OCI-LY3 (cell line): ENCODE measurements at regions not wholly inside any gene's neighbourhood (a gene's known extent, or its start where the extent isn't known, plus 50 kb on each side); places are given as distances from the start of the nearest gene placed in this dataset.

Source experiments
- H2AFZ ChIP-seq: fragments of 200-600, 300-600 bp; shearing (Covaris generic); 2 replicates; pipeline ENCODE4 v1.6.0; 2014; ENCODE audit warnings: antibody characterized with exemption, low read depth, low read length
- H3K27ac ChIP-seq: fragments of 200-600, 300-600 bp; sonication (generic); 2 replicates; pipeline ENCODE4 v1.5.1; 2014; ENCODE audit warnings: mild to moderate bottlenecking, low read length, moderate library complexity, mixed read lengths
- H3K27me3 ChIP-seq: fragments of 200-600, 300-600 bp; sonication (generic); 2 replicates; pipeline ENCODE4 v1.6.1; 2014; ENCODE audit warnings: low read depth, low read length, mixed read lengths
- H3K36me3 ChIP-seq: fragments of 200-600, 300-600 bp; sonication (generic); replicated peaks from 2 replicates; pipeline ENCODE3; 2014; ENCODE audit warnings: low read depth, low read length, mixed read lengths
- H3K4me1 ChIP-seq: fragments of 300-600, 200-600 bp; sonication (generic); 2 replicates; pipeline ENCODE4 v1.6.1; 2014; ENCODE audit warnings: low read length, mixed read lengths
- H3K4me2 ChIP-seq: fragments of 200-600, 300-600 bp; sonication (generic); 2 replicates; pipeline ENCODE4 v1.6.1; 2014; ENCODE audit warnings: low read length, mixed read lengths
- H3K4me3 ChIP-seq: fragments of 300-600, 200-600 bp; sonication (generic); 2 replicates; pipeline ENCODE4 v1.5.1; 2014; ENCODE audit warnings: antibody characterized with exemption, mild to moderate bottlenecking, low read length, moderate library complexity
- H3K79me2 ChIP-seq: fragments of 300-600, 200-600 bp; shearing (Covaris generic); 2 replicates; pipeline ENCODE4 v1.6.1; 2014; ENCODE audit warnings: mild to moderate bottlenecking, low read length, mixed read lengths
- H3K9ac ChIP-seq: fragments of 300-600, 200-600 bp; shearing (Covaris generic); 2 replicates; pipeline ENCODE4 v1.6.0; 2014; ENCODE audit warnings: mild to moderate bottlenecking, low read length, moderate library complexity
- H3K9me3 ChIP-seq: fragments of 200-600, 300-600 bp; shearing (Covaris generic); 2 replicates; pipeline ENCODE4 v1.6.1; 2014; ENCODE audit warnings: low read length, mixed read lengths; ENCODE audit not compliant: insufficient read depth
- H4K20me1 ChIP-seq: fragments of 200-600, 300-600 bp; sonication (generic); 2 replicates; pipeline ENCODE4 v1.6.1; 2016; ENCODE audit warnings: low read length, mixed read lengths; ENCODE audit not compliant: insufficient read depth
- EZH2phosphoT487 ChIP-seq: fragments of 200-600 bp; shearing (Covaris generic); IDR thresholded peaks from 2 replicates; pipeline ENCODE4 v1.6.1; 2018; ENCODE audit warnings: antibody characterized with exemption, mixed run types, low read depth
- TF ChIP-seq, protein P1 (sequence below): fragments of 200-600, 300-600 bp; sonication (generic); IDR thresholded peaks from 2 replicates; pipeline ENCODE4 v1.5.1; 2014; ENCODE audit warnings: antibody characterized with exemption, low read length, low read depth

DNA sequence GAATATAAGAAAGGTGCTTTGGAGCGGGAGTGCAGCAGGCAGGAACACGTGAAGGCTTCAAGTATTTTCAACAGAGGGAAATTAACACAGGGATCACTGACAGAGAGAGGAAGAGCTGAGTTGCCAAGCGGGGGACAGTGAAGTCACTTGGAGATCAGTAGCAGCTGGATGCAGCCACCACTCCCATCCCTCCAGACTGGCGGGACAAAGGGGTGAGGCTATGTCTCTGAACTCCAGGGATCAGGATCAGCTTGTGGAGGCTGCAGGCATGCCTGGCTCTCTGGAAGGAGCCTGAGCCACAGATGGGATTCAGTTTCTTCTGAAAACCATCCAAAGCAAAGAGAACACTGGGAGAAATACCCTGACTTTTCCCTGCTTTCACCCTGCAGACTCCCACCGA is 113.7 kb upstream of the IRX3 start:
- no peak overlapping the region for H3K27ac ChIP-seq
- no peak overlapping the region for H3K9ac ChIP-seq
- no peaks in the 10 kb centered on the region for H3K27me3 ChIP-seq
- H3K79me2 ChIP-seq = no peaks in the 10 kb centered on the region
- no peaks in the 10 kb centered on the region for H3K4me1 ChIP-seq
- no peaks in the 10 kb centered on the region for H3K9me3 ChIP-seq
- no peaks in the 10 kb centered on the region for H3K36me3 ChIP-seq
- H3K4me3 ChIP-seq = no peak overlapping the region
- no peak for TF ChIP-seq EZH2phosphoT487
- TF ChIP-seq, protein P1, sequence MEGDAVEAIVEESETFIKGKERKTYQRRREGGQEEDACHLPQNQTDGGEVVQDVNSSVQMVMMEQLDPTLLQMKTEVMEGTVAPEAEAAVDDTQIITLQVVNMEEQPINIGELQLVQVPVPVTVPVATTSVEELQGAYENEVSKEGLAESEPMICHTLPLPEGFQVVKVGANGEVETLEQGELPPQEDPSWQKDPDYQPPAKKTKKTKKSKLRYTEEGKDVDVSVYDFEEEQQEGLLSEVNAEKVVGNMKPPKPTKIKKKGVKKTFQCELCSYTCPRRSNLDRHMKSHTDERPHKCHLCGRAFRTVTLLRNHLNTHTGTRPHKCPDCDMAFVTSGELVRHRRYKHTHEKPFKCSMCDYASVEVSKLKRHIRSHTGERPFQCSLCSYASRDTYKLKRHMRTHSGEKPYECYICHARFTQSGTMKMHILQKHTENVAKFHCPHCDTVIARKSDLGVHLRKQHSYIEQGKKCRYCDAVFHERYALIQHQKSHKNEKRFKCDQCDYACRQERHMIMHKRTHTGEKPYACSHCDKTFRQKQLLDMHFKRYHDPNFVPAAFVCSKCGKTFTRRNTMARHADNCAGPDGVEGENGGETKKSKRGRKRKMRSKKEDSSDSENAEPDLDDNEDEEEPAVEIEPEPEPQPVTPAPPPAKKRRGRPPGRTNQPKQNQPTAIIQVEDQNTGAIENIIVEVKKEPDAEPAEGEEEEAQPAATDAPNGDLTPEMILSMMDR = no peak
- H4K20me1 ChIP-seq = no peaks in the 10 kb centered on the region
- no peak overlapping the region for H2AFZ ChIP-seq
- H3K4me2 ChIP-seq = no peak overlapping the region

DNA sequence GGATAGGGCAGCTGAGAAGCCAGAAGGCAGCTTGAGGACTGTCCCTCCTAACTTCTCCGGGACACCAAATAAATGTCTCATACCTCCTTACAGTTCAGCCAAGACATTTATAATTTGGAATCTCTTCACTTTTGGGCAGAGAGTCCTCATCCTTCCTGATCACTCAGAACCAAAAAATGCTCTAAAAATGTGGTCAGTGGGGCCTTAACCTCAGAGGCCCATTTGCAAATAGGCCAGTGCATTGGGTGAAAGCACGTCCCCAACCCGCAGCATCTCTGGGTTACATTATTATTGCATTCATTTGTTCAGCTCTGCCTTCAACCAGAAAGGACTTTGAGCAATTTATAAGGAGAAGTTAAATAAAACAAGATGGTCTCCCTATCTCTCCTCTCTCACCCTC is 112.4 kb upstream of the IRX3 start:
- no peaks in the 10 kb centered on the region for H3K4me1 ChIP-seq
- H3K27me3 ChIP-seq = no peaks in the 10 kb centered on the region
- H2AFZ ChIP-seq = no peak overlapping the region
- H3K27ac ChIP-seq = no peak overlapping the region
- H3K4me2 ChIP-seq = no peak overlapping the region
- no peak overlapping the region for H3K4me3 ChIP-seq
- H3K9me3 ChIP-seq = no peaks in the 10 kb centered on the region
- H3K9ac ChIP-seq = no peak overlapping the region
- TF ChIP-seq EZH2phosphoT487 = no peak
- TF ChIP-seq, protein P1 = no peak
- no peaks in the 10 kb centered on the region for H4K20me1 ChIP-seq
- no peaks in the 10 kb centered on the region for H3K36me3 ChIP-seq
- H3K79me2 ChIP-seq = no peaks in the 10 kb centered on the region

DNA sequence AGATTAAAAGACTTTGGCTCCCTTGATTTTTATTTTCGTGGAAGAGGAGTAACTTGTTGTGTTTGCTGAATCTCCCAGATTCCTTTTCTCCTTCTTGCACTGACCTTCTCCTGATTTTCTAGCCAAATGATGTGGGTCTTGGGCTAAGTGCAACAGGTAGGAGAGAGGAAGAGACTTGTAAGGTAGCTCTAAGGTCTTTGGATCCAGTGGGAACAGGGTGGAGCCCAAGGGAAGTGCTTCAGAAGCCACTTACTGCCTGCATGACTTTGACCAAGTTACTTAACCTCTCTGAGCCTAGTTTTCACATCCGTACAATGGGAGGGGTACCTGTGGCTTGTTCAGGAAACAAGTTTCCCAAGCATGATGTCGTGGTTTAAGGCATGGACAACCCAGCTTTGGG is 111.3 kb upstream of the IRX3 start:
- H3K79me2 ChIP-seq = no peaks in the 10 kb centered on the region
- H3K4me2 ChIP-seq = no peak overlapping the region
- no peak overlapping the region for H3K27ac ChIP-seq
- no peak overlapping the region for H3K4me3 ChIP-seq
- H2AFZ ChIP-seq = no peak overlapping the region
- no peak overlapping the region for H3K9ac ChIP-seq
- no peaks in the 10 kb centered on the region for H4K20me1 ChIP-seq
- TF ChIP-seq, protein P1 = no peak
- no peak for TF ChIP-seq EZH2phosphoT487
- H3K27me3 ChIP-seq = 0 out of 2 replicates have a peak, but pooled peaks cover 3% of the 10 kb centered on the region
- no peaks in the 10 kb centered on the region for H3K36me3 ChIP-seq
- no peaks in the 10 kb centered on the region for H3K4me1 ChIP-seq
- no peaks in the 10 kb centered on the region for H3K9me3 ChIP-seq

- TF ChIP-seq, protein P1 = no peak
- TF ChIP-seq EZH2phosphoT487 = no peak
- H3K9me3 ChIP-seq = no peaks in the 10 kb centered on the region
- H3K4me2 ChIP-seq = no peak overlapping the region
- no peak overlapping the region for H2AFZ ChIP-seq
- 0 out of 2 replicates have a peak, but pooled peaks cover 3% of the 10 kb centered on the region for H3K27me3 ChIP-seq
- H3K36me3 ChIP-seq = no peaks in the 10 kb centered on the region
- no peak overlapping the region for H3K4me3 ChIP-seq
- no peaks in the 10 kb centered on the region for H3K79me2 ChIP-seq
- no peaks in the 10 kb centered on the region for H4K20me1 ChIP-seq
- H3K9ac ChIP-seq = no peak overlapping the region
- no peaks in the 10 kb centered on the region for H3K4me1 ChIP-seq
- H3K27ac ChIP-seq = no peak overlapping the region
These were observed 110.7 kb upstream of the IRX3 start for GRCh38 chr16:54397190-54397835.
